GM23248 (cell line): ENCODE measurements at regions not wholly inside any gene's neighbourhood (a gene's known extent, or its start where the extent isn't known, plus 50 kb on each side); places are given as distances from the start of the nearest gene placed in this dataset.

Source experiments
- EZH2 ChIP-seq: fragments of 200-600 bp; sonication (generic); IDR thresholded peaks from 2 replicates; pipeline ENCODE4 v1.6.1; 2018; ENCODE audit warnings: antibody characterized with exemption, mild to moderate bottlenecking; ENCODE audit not compliant: insufficient read depth, poor library complexity, severe bottlenecking
- EZH2phosphoT487 ChIP-seq: fragments of 200-600 bp; sonication (generic); IDR thresholded peaks from 2 replicates; pipeline ENCODE4 v1.6.1; 2018; ENCODE audit warnings: antibody characterized with exemption, moderate library complexity, mild to moderate bottlenecking, low read depth; ENCODE audit not compliant: insufficient read depth

DNA sequence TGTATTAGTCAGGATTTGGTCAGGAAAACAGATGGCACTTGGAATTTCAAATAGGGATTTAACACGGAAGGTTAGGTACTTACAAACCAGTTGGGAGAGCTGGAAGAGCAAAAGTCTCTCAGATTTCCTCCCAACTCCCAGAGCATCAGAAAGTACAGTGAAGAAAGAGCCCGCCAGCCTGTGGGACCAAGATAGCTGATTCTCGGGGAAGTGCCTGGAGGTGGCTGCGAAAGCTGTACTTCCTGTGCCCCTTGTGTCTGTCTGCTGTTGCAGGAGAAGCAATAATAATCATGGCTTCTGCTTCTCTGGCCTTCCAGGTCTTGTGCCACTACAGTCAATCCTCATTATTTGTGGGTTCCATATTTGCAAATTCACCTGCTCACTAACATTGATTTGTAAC is 221.0 kb upstream of the BCOR start:
- TF ChIP-seq EZH2 = no peak
- no peak for TF ChIP-seq EZH2phosphoT487
